ENCODE measurements at regions not wholly inside any gene's neighbourhood (a gene's known extent, or its start where the extent isn't known, plus 50 kb on each side); places are given as distances from the start of the nearest gene placed in this dataset.

DNA sequence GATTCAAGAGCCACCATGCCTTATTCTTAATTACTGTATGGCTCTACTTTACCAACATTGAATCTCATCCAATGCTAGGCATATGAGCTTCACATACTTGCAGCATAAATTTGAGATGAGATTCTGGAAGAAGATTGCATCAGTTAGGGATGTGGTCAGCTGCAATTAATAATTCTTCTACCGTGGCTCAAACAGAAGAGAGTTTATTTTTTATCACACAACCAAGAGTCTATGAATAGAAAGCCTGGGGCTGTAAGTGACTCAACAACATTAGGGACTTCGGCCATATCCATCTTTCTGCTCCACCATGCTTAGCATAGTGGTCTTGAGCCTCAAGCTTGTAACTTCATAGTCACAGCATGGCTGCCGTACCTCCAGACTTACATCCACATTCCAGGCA lies 179.4 kb upstream of the IRX6 start:
- Histone ChIP-seq H3K9me3 (no peaks in the 10 kb centered on the region), H3K4me1 (no peaks in the 10 kb centered on the region), H3K4me3 (no peak overlapping the region), H3K27ac (no peak overlapping the region), H3K27me3 (no peaks in the 10 kb centered on the region), H3K36me3 (ENCODE audit: low read depth, missing control alignments) (no peaks in the 10 kb centered on the region)
- DNase-seq: no peak
- TF ChIP-seq, protein P1, sequence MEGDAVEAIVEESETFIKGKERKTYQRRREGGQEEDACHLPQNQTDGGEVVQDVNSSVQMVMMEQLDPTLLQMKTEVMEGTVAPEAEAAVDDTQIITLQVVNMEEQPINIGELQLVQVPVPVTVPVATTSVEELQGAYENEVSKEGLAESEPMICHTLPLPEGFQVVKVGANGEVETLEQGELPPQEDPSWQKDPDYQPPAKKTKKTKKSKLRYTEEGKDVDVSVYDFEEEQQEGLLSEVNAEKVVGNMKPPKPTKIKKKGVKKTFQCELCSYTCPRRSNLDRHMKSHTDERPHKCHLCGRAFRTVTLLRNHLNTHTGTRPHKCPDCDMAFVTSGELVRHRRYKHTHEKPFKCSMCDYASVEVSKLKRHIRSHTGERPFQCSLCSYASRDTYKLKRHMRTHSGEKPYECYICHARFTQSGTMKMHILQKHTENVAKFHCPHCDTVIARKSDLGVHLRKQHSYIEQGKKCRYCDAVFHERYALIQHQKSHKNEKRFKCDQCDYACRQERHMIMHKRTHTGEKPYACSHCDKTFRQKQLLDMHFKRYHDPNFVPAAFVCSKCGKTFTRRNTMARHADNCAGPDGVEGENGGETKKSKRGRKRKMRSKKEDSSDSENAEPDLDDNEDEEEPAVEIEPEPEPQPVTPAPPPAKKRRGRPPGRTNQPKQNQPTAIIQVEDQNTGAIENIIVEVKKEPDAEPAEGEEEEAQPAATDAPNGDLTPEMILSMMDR (IDR thresholded peaks at IDR 0.05): no peak
- no peak for TF ChIP-seq POLR2A (IDR thresholded peaks at IDR 0.05)
- intact Hi-C loops (cut with DNase I; ENCODE audit: low total_unique reads): no loop called here
- WGBS, 2 donors: 85 to 87% methylated on average over 3 of the region's 3 CpGs

DNA sequence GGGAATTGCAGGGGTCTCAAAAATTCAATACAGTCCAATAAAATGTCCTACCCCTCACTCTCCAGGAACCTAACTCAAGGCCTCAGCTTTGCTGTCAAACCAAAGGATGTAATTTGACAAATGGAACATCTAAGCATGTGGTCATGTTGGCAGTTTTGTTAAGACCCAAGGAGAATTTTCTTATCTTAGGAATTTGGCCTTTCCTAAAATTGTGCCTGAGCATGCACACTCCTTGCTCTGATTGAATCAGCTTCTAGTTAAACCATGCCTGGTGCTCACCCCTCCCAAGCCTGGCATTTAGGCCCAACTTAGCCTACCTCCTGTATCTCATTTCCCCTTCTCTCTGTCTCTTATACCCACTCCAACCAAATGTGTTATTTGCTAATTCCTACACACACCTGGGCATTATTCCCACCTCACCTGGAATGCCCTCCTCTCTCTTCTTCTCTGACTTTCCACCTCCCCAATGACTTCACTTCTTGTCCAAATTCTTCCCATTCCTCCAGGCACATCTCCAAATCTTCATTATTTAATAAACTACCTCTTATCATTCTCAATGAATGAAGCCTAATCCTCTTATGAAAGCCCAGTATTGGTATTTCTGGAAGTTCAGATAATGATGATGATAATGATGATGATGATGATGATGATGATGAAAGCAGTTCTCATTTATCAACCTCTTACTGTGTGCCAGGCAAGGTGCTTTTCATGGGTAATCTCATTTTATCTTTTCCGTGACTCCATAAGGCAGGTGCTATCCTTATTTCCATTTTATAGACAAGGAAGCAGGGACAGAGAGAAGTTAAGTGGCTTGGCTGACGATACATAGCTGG lies 178.0 kb upstream of the IRX6 start:
- no peaks in the 10 kb centered on the region for H3K36me3 ChIP-seq (ENCODE audit: low read depth, missing control alignments)
- no peaks in the 10 kb centered on the region for H3K9me3 ChIP-seq
- no peak for TF ChIP-seq POLR2A (IDR thresholded peaks at IDR 0.05)
- TF ChIP-seq, protein P1 (IDR thresholded peaks at IDR 0.05): no peak
- intact Hi-C loops (cut with DNase I; ENCODE audit: low total_unique reads): no loop called here
- H3K27ac ChIP-seq: no peak overlapping the region
- no peak overlapping the region for H3K4me3 ChIP-seq
- no peaks in the 10 kb centered on the region for H3K4me1 ChIP-seq
- WGBS, 2 donors: 90 to 92% methylated on average over 2 of the region's 2 CpGs
- no peak for DNase-seq
- no peaks in the 10 kb centered on the region for H3K27me3 ChIP-seq

DNA sequence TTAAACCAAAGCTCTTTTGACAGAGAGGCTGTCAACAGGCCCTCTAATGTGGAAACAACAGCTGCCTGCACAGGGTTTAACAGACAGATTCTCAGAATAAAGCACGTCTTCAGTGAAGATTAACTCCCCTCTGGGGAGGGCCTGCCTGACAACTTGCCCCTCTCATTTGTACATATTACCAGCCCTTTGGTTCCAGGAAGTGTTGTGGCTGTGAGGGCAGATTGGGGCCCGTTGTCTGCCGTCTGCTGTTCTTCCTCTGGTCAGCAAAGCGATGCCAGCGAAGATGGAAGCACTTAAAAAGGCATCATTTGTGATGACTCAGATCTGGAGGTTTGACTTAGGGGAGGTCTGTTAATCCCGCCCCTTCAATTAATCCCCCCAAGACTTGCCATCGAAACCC lies 177.0 kb upstream of the IRX6 start:
- no peak overlapping the region for H3K27ac ChIP-seq
- DNase-seq: no peak
- no peak overlapping the region for H3K4me3 ChIP-seq
- no peak for TF ChIP-seq POLR2A (IDR thresholded peaks at IDR 0.05)
- TF ChIP-seq, protein P1 (IDR thresholded peaks at IDR 0.05): no peak
- WGBS, 2 donors: 56 to 77% methylated on average over 7 of the region's 7 CpGs
- no peaks in the 10 kb centered on the region for H3K4me1 ChIP-seq
- intact Hi-C loops (cut with DNase I; ENCODE audit: low total_unique reads): no loop called here
- no peaks in the 10 kb centered on the region for H3K36me3 ChIP-seq (ENCODE audit: low read depth, missing control alignments)
- H3K27me3 ChIP-seq: no peaks in the 10 kb centered on the region
- H3K9me3 ChIP-seq: no peaks in the 10 kb centered on the region

DNA sequence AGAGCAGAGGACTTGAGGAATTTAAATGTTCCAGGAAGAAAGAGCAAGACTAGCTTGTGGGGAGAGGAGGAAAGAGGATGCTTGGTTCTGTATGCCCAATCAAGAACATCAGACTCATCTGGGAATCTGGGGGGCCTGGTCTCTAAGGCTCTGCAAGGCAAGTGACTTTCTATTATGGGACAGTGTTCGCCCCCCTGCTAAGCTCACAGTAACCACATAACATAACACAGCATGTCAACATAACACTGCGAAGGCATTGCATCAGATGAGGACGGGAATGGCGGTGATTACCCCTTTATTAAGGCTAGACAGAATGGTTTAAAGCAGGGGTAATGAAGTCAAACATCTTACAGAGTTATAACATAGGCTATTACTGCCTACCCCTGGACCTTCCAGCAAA lies 176.6 kb upstream of the IRX6 start:
- TF ChIP-seq, protein P1 (IDR thresholded peaks at IDR 0.05): no peak
- TF ChIP-seq POLR2A (IDR thresholded peaks at IDR 0.05): no peak
- H3K4me3 ChIP-seq: no peak overlapping the region
- no peaks in the 10 kb centered on the region for H3K27me3 ChIP-seq
- H3K4me1 ChIP-seq: no peaks in the 10 kb centered on the region
- intact Hi-C loops (cut with DNase I; ENCODE audit: low total_unique reads): no loop called here
- no peak for DNase-seq
- H3K36me3 ChIP-seq (ENCODE audit: low read depth, missing control alignments): no peaks in the 10 kb centered on the region
- H3K9me3 ChIP-seq: no peaks in the 10 kb centered on the region
- WGBS, 2 donors: 87 to 91% methylated on average over 4 of the region's 4 CpGs
- H3K27ac ChIP-seq: no peak overlapping the region

DNA sequence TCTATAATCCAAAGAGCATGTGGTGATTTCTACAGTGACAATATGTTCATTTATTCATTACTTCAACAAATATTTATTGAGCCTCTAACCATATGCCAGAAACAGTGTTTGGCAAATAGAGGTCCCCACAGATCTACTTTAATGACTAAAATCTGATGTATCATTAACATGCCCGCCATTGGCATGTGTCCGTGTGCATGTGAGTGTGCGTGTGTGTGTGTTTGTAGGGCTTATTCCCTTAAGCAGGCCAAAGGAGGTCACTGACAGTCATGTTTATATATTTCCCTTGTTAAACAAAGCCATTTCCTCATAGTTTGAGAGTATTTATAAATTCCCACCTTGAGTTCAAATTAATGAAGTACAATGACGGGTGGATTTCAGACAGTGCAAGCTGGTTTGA lies 174.4 kb upstream of the IRX6 start:
- no peaks in the 10 kb centered on the region for H3K27me3 ChIP-seq
- H3K27ac ChIP-seq: no peak overlapping the region
- intact Hi-C loops (cut with DNase I; ENCODE audit: low total_unique reads): no loop called here
- WGBS, 2 donors: 88 to 91% methylated on average over 4 of the region's 4 CpGs
- no peak overlapping the region for H3K4me3 ChIP-seq
- DNase-seq: no peak
- H3K36me3 ChIP-seq (ENCODE audit: low read depth, missing control alignments): no peaks in the 10 kb centered on the region
- H3K9me3 ChIP-seq: no peaks in the 10 kb centered on the region
- no peaks in the 10 kb centered on the region for H3K4me1 ChIP-seq
- TF ChIP-seq, protein P1 (IDR thresholded peaks at IDR 0.05): no peak
- no peak for TF ChIP-seq POLR2A (IDR thresholded peaks at IDR 0.05)

All from testis (tissue), 2 donors.